ENCODE measurements at regions not wholly inside any gene's neighbourhood (a gene's known extent, or its start where the extent isn't known, plus 50 kb on each side); places are given as distances from the start of the nearest gene placed in this dataset.

DNA sequence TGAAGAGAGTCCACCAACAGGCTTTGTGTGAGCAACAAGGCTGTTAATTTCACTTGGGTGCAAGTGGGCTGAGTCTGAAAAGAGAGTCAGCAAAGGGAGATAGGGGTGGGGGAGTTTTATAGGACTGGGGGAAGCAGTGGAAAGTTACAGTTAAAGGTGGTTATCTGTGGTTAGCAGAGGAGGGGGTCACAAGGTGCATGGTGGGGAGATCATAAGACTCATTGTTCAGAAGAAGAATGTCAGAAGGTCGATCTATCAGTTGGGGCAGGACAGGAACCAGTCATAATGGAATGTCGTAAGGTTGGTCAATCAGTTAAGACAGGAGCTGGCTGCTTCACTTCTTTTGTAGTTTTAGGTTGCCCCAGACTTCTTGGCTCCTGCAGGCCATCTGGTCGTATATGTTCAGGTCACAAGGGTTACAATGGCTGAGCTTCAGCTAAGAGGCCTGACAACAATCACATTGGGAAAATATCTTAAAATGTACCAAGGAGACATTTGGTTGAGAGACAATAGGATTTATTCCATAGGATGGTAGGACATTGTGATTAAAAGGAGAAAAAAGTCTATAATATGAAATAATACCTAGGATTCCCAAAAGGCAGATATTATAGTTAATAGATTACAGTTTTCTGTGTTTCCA lies 356.4 kb downstream of the ANKRD7 start:
- TF ChIP-seq, protein P1, sequence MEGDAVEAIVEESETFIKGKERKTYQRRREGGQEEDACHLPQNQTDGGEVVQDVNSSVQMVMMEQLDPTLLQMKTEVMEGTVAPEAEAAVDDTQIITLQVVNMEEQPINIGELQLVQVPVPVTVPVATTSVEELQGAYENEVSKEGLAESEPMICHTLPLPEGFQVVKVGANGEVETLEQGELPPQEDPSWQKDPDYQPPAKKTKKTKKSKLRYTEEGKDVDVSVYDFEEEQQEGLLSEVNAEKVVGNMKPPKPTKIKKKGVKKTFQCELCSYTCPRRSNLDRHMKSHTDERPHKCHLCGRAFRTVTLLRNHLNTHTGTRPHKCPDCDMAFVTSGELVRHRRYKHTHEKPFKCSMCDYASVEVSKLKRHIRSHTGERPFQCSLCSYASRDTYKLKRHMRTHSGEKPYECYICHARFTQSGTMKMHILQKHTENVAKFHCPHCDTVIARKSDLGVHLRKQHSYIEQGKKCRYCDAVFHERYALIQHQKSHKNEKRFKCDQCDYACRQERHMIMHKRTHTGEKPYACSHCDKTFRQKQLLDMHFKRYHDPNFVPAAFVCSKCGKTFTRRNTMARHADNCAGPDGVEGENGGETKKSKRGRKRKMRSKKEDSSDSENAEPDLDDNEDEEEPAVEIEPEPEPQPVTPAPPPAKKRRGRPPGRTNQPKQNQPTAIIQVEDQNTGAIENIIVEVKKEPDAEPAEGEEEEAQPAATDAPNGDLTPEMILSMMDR (conservative IDR thresholded peaks at IDR 0.05; ENCODE audit: low read length), result no peak
- TF ChIP-seq EZH2phosphoT487 (IDR thresholded peaks at IDR 0.05; ENCODE audit: borderline replicate concordance), result no peak

Data from Loucy (cell line).